NCI-H1105 treated with DMSO at 0.1 percent for 48 hours (cell line): ENCODE measurements at regions not wholly inside any gene's neighbourhood (a gene's known extent, or its start where the extent isn't known, plus 50 kb on each side); places are given as distances from the start of the nearest gene placed in this dataset.

Source experiments
- DNase-seq: peaks from one replicate; lab custom pipeline; 2025; lab: John Stamatoyannopoulos, UW

- DNase-seq: no peak
Measured at GRCh38 chr11:104254347-104254746, 90.4 kb upstream of the PDGFD start.

- no peak for DNase-seq
Measured at GRCh38 chr11:104246590-104246989, 82.6 kb upstream of the PDGFD start.

- no peak for DNase-seq
Measured at GRCh38 chr11:104238916-104239315, 75.0 kb upstream of the PDGFD start.

GRCh38 chr11:104225047-104225446 lies 61.1 kb upstream of the PDGFD start:
- no peak for DNase-seq

GRCh38 chr11:104222464-104222863 lies 58.5 kb upstream of the PDGFD start:
- no peak for DNase-seq

GRCh38 chr11:104221455-104221854 lies 57.5 kb upstream of the PDGFD start:
- no peak for DNase-seq

GRCh38 chr11:104219096-104219495 lies 55.1 kb upstream of the PDGFD start:
- DNase-seq: no peak

- no peak for DNase-seq
Measured at GRCh38 chr11:104214517-104214916, 50.6 kb upstream of the PDGFD start.
